ENCODE measurements at regions not wholly inside any gene's neighbourhood (a gene's known extent, or its start where the extent isn't known, plus 50 kb on each side); places are given as distances from the start of the nearest gene placed in this dataset.
A peak's percentile ranks its signal among the peaks of the same experiment; 100 is the strongest.

GRCh38 chr6:87972279-87972678 is 75.4 kb upstream of the SPACA1 start:
- no peak for DNase-seq (ENCODE audit: low read depth)
- no peak overlapping the region for H3K4me3 ChIP-seq (ENCODE audit: low read depth, low read length)
- no peak for TF ChIP-seq CTCF (IDR thresholded peaks at IDR 0.05; ENCODE audit: insufficient read depth, low read length)

- DNase-seq (ENCODE audit: low read depth) = peak; percentile 1
- TF ChIP-seq CTCF (IDR thresholded peaks at IDR 0.05; ENCODE audit: insufficient read depth, low read length) = no peak
- no peak overlapping the region for H3K4me3 ChIP-seq (ENCODE audit: low read depth, low read length)
Observed at GRCh38 chr6:87971605-87972262, 75.9 kb upstream of the SPACA1 start.

GRCh38 chr6:87968435-87969278 is 79.0 kb upstream of the SPACA1 start:
- no peak for TF ChIP-seq CTCF (IDR thresholded peaks at IDR 0.05; ENCODE audit: insufficient read depth, low read length)
- peak; percentile 4 for DNase-seq (ENCODE audit: low read depth)
- H3K4me3 ChIP-seq (ENCODE audit: low read depth, low read length) = peak overlapping the region; percentile 20

GRCh38 chr6:87965806-87966205 is 81.8 kb upstream of the SPACA1 start:
- DNase-seq (ENCODE audit: low read depth) = no peak

GRCh38 chr6:87959083-87959482 is 88.6 kb upstream of the SPACA1 start:
- TF ChIP-seq CTCF (IDR thresholded peaks at IDR 0.05; ENCODE audit: insufficient read depth, low read length) = no peak
- no peak for DNase-seq (ENCODE audit: low read depth)
- no peak overlapping the region for H3K4me3 ChIP-seq (ENCODE audit: low read depth, low read length)

More at GRCh38 chr6:87965806-87966205, 81.8 kb upstream of the SPACA1 start:
- no peak overlapping the region for H3K4me3 ChIP-seq (ENCODE audit: low read depth, low read length)
- TF ChIP-seq CTCF (IDR thresholded peaks at IDR 0.05; ENCODE audit: insufficient read depth, low read length) = no peak

- H3K4me3 ChIP-seq (ENCODE audit: low read depth, low read length) = no peak overlapping the region
- no peak for TF ChIP-seq CTCF (IDR thresholded peaks at IDR 0.05; ENCODE audit: insufficient read depth, low read length)
- no peak for DNase-seq (ENCODE audit: low read depth)
Observed at GRCh38 chr6:87951751-87952150, 95.9 kb upstream of the SPACA1 start.
